Glutamatergic neuron (in vitro differentiated cells): ENCODE measurements at regions not wholly inside any gene's neighbourhood (a gene's known extent, or its start where the extent isn't known, plus 50 kb on each side); places are given as distances from the start of the nearest gene placed in this dataset.
A peak's percentile ranks its signal among the peaks of the same experiment; 100 is the strongest.

Experiments
- DNase-seq: peaks from one replicate; pipeline ENCODE4 v3.0.0; 2022
- H3K27ac Mint-ChIP-seq: one replicate; pipeline ENCODE4 v1.8.0; 2020; ENCODE audit warnings: mild to moderate bottlenecking, mixed read lengths, inconsistent platforms; ENCODE audit not compliant: unreplicated experiment
- H3K27me3 Mint-ChIP-seq: one replicate; pipeline ENCODE4 v1.8.0; 2020; ENCODE audit warnings: mild to moderate bottlenecking, moderate library complexity, mixed read lengths, inconsistent platforms; ENCODE audit not compliant: unreplicated experiment
- H3K36me3 Mint-ChIP-seq: one replicate; pipeline ENCODE4 v1.8.0; 2020; ENCODE audit warnings: mild to moderate bottlenecking, mixed read lengths, inconsistent platforms; ENCODE audit not compliant: unreplicated experiment
- H3K4me1 Mint-ChIP-seq: one replicate; pipeline ENCODE4 v1.8.0; 2020; ENCODE audit warnings: mild to moderate bottlenecking, low read depth, mixed read lengths, inconsistent platforms; ENCODE audit not compliant: unreplicated experiment
- H3K4me3 Mint-ChIP-seq: one replicate; pipeline ENCODE4 v1.8.0; 2020; ENCODE audit warnings: mild to moderate bottlenecking, mixed read lengths, inconsistent platforms; ENCODE audit not compliant: unreplicated experiment
- H3K9me3 Mint-ChIP-seq: one replicate; pipeline ENCODE4 v1.8.0; 2020; ENCODE audit warnings: mild to moderate bottlenecking, moderate library complexity, mixed read lengths, inconsistent platforms; ENCODE audit not compliant: unreplicated experiment
- CTCF ChIP-seq: fragments of 200-600 bp; sonication (generic); IDR thresholded peaks from one replicate; pipeline ENCODE4 v1.5.0; 2021; ENCODE audit not compliant: partially characterized antibody, unreplicated experiment

DNA sequence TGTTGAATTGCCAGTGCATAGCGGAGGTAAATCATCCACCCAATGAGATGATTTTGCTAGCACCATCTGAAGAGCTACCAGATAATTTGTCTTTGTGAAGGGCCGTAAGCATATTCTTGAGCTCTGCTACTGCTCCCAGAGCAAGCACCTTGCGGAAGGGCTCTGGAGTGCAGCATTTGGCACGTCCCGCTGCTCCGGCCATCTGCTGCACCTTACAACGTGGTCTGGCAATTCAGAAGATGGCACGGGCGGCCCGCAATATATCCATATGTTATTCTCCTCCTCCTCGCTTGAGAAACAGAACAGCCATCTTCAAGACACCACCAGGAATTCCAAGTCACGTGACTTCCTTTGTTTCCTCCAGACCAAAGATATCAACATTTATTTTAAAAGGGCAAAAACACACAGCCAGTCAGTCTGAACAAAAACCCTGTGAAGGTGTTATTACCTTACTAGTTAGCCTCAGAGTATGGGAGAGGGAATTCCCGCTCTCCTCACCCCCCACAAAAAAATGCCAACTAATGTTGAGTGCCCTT lies 1095.7 kb upstream of the TENM3 start:
- Mint-ChIP-seq H3K4me1 (peaks cover 40% of the 10 kb centered on the region), H3K4me3 (no peak overlapping the region), H3K27ac (peak overlapping the region; percentile 76), H3K27me3 (no peaks in the 10 kb centered on the region), H3K9me3 (peaks cover 2% of the 10 kb centered on the region), H3K36me3 (no peaks in the 10 kb centered on the region)
- peak; percentile 29 for DNase-seq
- no peak for TF ChIP-seq CTCF

GRCh38 chr4:181148470-181148869 lies 1094.7 kb upstream of the TENM3 start:
- TF ChIP-seq CTCF, result no peak
- Mint-ChIP-seq H3K9me3 (peaks cover 2% of the 10 kb centered on the region), H3K27ac (no peak overlapping the region), H3K4me1 (peaks cover 36% of the 10 kb centered on the region), H3K4me3 (no peak overlapping the region), H3K36me3 (no peaks in the 10 kb centered on the region), H3K27me3 (no peaks in the 10 kb centered on the region)
- DNase-seq, result no peak

DNA sequence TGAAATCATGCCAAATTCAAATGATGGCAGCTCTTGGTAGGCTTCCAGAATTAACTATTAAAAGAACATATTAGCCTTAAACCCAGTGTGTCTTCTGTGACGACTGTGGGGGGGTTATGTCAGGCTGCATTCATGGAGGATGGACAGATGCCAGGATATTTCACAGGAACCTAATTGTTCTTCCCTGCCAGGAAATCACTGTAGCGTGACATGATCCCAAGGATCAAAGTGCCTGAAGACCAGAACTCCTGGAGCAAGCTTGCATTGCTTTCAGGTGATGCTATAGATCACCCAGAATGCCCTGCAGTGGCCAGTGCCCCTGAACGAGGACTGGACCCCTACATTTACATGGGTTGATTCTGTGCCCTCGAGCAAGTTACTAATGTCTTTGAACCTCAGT lies 1093.0 kb upstream of the TENM3 start:
- H3K27me3 Mint-ChIP-seq, result no peaks in the 10 kb centered on the region
- DNase-seq, result no peak
- TF ChIP-seq CTCF, result no peak
- H3K36me3 Mint-ChIP-seq, result no peaks in the 10 kb centered on the region
- H3K27ac Mint-ChIP-seq, result no peak overlapping the region
- no peak overlapping the region for H3K4me3 Mint-ChIP-seq
- H3K9me3 Mint-ChIP-seq, result peaks cover 2% of the 10 kb centered on the region
- peaks cover 25% of the 10 kb centered on the region for H3K4me1 Mint-ChIP-seq

GRCh38 chr4:181151856-181152255 lies 1091.3 kb upstream of the TENM3 start:
- H3K27ac Mint-ChIP-seq, result no peak overlapping the region
- no peak for TF ChIP-seq CTCF
- H3K9me3 Mint-ChIP-seq, result peaks cover 2% of the 10 kb centered on the region
- no peaks in the 10 kb centered on the region for H3K27me3 Mint-ChIP-seq
- no peak for DNase-seq
- H3K4me1 Mint-ChIP-seq, result peaks cover 14% of the 10 kb centered on the region
- H3K36me3 Mint-ChIP-seq, result no peaks in the 10 kb centered on the region
- H3K4me3 Mint-ChIP-seq, result no peak overlapping the region

- Mint-ChIP-seq H3K4me1 (peaks cover 21% of the 10 kb centered on the region), H3K36me3 (no peaks in the 10 kb centered on the region), H3K9me3 (no peaks in the 10 kb centered on the region), H3K27me3 (peaks cover 2% of the 10 kb centered on the region), H3K4me3 (no peak overlapping the region), H3K27ac (no peak overlapping the region)
- no peak for TF ChIP-seq CTCF
- no peak for DNase-seq
Observed at GRCh38 chr4:181157647-181158046, 1085.6 kb upstream of the TENM3 start.
